SK-N-MC (cell line): ENCODE measurements at regions not wholly inside any gene's neighbourhood (a gene's known extent, or its start where the extent isn't known, plus 50 kb on each side); places are given as distances from the start of the nearest gene placed in this dataset.

Source experiments
- EZH2 ChIP-seq: fragments of 200-600 bp; sonication (generic); IDR thresholded peaks from one replicate; pipeline ENCODE4 v1.6.1; 2017; ENCODE audit warnings: antibody characterized with exemption
- FOXP2 ChIP-seq: optimal IDR thresholded peaks from 2 replicates; pipeline ENCODE3; 2011; ENCODE audit warnings: mild to moderate bottlenecking, moderate library complexity; ENCODE audit not compliant: insufficient read depth; ENCODE audit errors: extremely low read length, control extremely low read depth
- POLR2AphosphoS5 ChIP-seq: IDR thresholded peaks from 2 replicates; pipeline ENCODE4 v1.6.1; 2012; ENCODE audit warnings: mild to moderate bottlenecking, low read depth, low read length, borderline replicate concordance

DNA sequence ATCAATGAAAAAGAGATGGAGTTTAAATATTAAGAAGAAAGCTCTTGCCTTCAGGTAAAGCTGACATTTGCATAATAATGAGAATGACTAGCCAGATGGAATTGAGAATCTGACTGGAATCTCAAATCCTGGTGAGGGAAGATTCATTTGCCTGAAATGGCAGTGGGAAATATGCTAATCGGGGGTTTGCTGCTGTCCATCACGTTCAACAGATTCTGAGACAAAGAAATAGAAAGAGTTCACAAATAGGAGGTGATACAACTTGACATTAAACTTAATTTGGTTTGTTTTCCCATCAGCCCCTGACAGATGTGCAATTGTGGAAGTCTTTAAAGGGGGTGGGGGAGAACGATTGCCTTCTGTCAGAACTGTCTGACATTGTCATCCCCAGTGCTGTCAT lies 347.4 kb downstream of the PDCD6IP start:
- TF ChIP-seq POLR2AphosphoS5 (no peak), EZH2 (no peak), FOXP2 (no peak)
